Lung (tissue), 11 donors: ENCODE measurements at regions not wholly inside any gene's neighbourhood (a gene's known extent, or its start where the extent isn't known, plus 50 kb on each side); places are given as distances from the start of the nearest gene placed in this dataset.

Experiments used
- ATAC-seq: fragments of 200-7000 bp; cut with Tn5 transposase; one replicate; pipeline ENCODE4 v1.9.1; 2020; ENCODE audit warnings: moderate number of reproducible peaks; ENCODE audit not compliant: insufficient read depth, low FRiP score
- DNase-seq, 3 donors: peaks; one replicate each; pipeline ENCODE4 v3.0.0-alpha.2; 2013 to 2017
- H3K27ac ChIP-seq, 2 donors: one replicate each; pipeline ENCODE4 v1.5.1; 2013; ENCODE audit warnings: mild to moderate bottlenecking in 2 of 2, moderate library complexity in 2 of 2, control low read depth in 1 of 2, inconsistent platforms in 1 of 2, low read depth in 1 of 2, low read length in 1 of 2
- H3K27me3 ChIP-seq, 3 donors: one replicate each; pipeline ENCODE4 v1.5.1; 2013; ENCODE audit warnings: low read length in 2 of 3; ENCODE audit not compliant: control insufficient read depth in 3 of 3, insufficient read depth in 3 of 3
- H3K36me3 ChIP-seq, 4 donors: one replicate each; pipeline ENCODE4 v1.5.1; 2013; ENCODE audit warnings: low read length in 4 of 4, mild to moderate bottlenecking in 1 of 4, moderate library complexity in 1 of 4; ENCODE audit not compliant: control insufficient read depth in 4 of 4, insufficient read depth in 4 of 4
- H3K4me1 ChIP-seq, 5 donors: one replicate each; pipeline ENCODE4 v1.5.1; 2013; ENCODE audit warnings: low read length in 5 of 5, mild to moderate bottlenecking in 2 of 5, moderate library complexity in 1 of 5; ENCODE audit not compliant: control insufficient read depth in 5 of 5, insufficient read depth in 5 of 5
- H3K4me3 ChIP-seq: one replicate; pipeline ENCODE4 v1.5.1; 2013; ENCODE audit warnings: mild to moderate bottlenecking, control low read depth, moderate library complexity
- H3K9ac ChIP-seq, 2 donors: one replicate each; pipeline ENCODE4 v1.5.1; 2013; ENCODE audit warnings: low read length in 2 of 2, control low read depth in 1 of 2; ENCODE audit not compliant: insufficient read depth in 1 of 2
- H3K9me3 ChIP-seq, 4 donors: one replicate each; pipeline ENCODE4 v1.5.1; 2013; ENCODE audit warnings: low read length in 3 of 4, mild to moderate bottlenecking in 1 of 4, moderate library complexity in 1 of 4; ENCODE audit not compliant: control insufficient read depth in 4 of 4, insufficient read depth in 3 of 4
- WGBS, 2 donors: extraction: QIAGEN DNeasy Blood & Tissue Kit; methylation state at CpG; one replicate each; pipeline ENCODE4 v1.1.7; 2013; 5-methylcytosine and 5-hydroxymethylcytosine counted together
- TF ChIP-seq, protein P1 (sequence below): IDR thresholded peaks from 2 replicates; pipeline ENCODE4 v1.5.1; 2012; ENCODE audit warnings: mild to moderate bottlenecking; ENCODE audit errors: control extremely low read depth, extremely low read depth
- donor health status: control.
- donor health status: control.
- donor health status: Bipolar disorder and iron deficiency.
- donor health status: healthy.
- donor health status: DM: yes; HTN: yes; CAD: no.

DNA sequence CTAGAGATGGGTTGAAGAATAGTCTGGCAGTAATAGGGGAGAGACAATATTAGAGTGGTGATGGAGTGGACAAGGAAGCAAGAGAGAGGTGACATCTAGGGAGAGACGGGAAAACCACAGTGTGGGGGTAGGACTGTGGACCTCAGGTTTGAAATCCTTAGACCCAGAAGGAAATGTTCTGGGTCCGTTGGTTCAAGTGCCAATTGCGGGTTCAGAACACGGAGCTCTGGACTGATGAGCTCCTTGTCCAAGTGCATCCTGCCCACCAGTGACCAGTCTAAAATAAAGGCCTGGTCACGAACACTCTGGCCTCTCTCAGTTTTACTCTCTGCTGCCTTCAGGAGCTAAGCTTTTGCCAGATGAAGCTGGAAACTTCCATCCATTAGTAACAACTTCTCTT lies 174.0 kb downstream of the LINC00237 start:
- 90 to 96% methylated on average over 5 of the region's 5 CpGs for WGBS, 2 donors
- H3K36me3 ChIP-seq: no peaks in the 10 kb centered on the region
- H3K9me3 ChIP-seq: peaks cover 0 to 3% (median 0%) of the 10 kb centered on the region in 4 donors
- peaks cover 0 to 3% (median 0%) of the 10 kb centered on the region in 3 donors for H3K27me3 ChIP-seq
- DNase-seq (no peak), ATAC-seq (no peak)
- H3K4me3 ChIP-seq: no peak overlapping the region
- H3K27ac ChIP-seq: no peak overlapping the region
- TF ChIP-seq, protein P1, sequence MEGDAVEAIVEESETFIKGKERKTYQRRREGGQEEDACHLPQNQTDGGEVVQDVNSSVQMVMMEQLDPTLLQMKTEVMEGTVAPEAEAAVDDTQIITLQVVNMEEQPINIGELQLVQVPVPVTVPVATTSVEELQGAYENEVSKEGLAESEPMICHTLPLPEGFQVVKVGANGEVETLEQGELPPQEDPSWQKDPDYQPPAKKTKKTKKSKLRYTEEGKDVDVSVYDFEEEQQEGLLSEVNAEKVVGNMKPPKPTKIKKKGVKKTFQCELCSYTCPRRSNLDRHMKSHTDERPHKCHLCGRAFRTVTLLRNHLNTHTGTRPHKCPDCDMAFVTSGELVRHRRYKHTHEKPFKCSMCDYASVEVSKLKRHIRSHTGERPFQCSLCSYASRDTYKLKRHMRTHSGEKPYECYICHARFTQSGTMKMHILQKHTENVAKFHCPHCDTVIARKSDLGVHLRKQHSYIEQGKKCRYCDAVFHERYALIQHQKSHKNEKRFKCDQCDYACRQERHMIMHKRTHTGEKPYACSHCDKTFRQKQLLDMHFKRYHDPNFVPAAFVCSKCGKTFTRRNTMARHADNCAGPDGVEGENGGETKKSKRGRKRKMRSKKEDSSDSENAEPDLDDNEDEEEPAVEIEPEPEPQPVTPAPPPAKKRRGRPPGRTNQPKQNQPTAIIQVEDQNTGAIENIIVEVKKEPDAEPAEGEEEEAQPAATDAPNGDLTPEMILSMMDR: no peak
- no peaks in the 10 kb centered on the region for H3K4me1 ChIP-seq
- no peak overlapping the region for H3K9ac ChIP-seq

DNA sequence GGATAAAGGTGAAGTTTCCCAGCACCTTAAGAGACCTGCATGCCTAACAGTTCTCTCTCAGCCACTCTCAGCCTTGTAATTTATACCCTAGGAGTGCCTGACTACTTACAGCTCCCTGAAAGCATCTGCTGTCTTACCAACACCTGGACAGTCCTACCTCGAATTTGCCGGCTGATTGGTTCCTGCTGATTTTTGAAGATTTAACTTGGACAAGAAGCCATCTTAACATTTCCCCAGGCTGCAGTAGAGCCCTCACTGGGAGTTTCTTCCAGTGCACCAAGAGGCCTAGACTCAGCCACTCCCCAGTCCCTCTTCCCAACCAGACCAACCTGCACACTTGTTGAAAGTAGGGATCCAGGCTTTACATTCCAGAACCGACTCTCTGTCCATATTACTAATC lies 174.5 kb downstream of the LINC00237 start:
- Histone ChIP-seq H3K36me3 (no peaks in the 10 kb centered on the region), H3K9me3 (peaks cover 0 to 3% (median 0%) of the 10 kb centered on the region in 4 donors), H3K4me3 (no peak overlapping the region), H3K27me3 (peaks cover 0 to 3% (median 0%) of the 10 kb centered on the region in 3 donors), H3K9ac (no peak overlapping the region), H3K4me1 (no peaks in the 10 kb centered on the region), H3K27ac (no peak overlapping the region)
- no peak for DNase-seq
- no peak for ATAC-seq
- 77 to 90% methylated on average over 3 of the region's 3 CpGs for WGBS, 2 donors
- TF ChIP-seq, protein P1: no peak

DNA sequence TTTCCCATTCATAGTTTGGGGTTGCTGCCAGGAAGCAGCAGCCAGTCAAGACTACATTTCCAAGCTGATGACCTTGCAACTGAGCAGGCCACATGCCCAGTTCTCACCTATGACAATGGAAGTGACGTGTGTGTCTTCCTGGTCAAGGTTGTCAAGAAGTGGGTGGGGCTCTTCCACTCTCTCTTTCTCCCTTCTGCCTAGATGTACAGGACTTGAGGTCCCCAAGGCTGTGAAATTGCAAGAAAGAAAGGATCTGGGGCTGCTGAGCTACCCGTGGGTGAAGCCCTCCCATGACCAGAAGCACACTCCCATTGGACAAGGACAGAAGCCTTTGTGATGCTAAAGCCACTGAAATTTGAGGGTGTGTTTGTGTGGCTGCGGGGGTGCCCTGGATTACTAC lies 175.1 kb downstream of the LINC00237 start:
- ATAC-seq: no peak
- TF ChIP-seq, protein P1: no peak
- DNase-seq: no peak
- no peaks in the 10 kb centered on the region for H3K27me3 ChIP-seq
- H3K36me3 ChIP-seq: no peaks in the 10 kb centered on the region
- H3K4me1 ChIP-seq: no peaks in the 10 kb centered on the region
- no peak overlapping the region for H3K27ac ChIP-seq
- H3K9me3 ChIP-seq: peaks cover 0 to 3% (median 0%) of the 10 kb centered on the region in 4 donors
- no peak overlapping the region for H3K4me3 ChIP-seq
- 55 to 79% methylated on average over 3 of the region's 3 CpGs for WGBS, 2 donors
- no peak overlapping the region for H3K9ac ChIP-seq

DNA sequence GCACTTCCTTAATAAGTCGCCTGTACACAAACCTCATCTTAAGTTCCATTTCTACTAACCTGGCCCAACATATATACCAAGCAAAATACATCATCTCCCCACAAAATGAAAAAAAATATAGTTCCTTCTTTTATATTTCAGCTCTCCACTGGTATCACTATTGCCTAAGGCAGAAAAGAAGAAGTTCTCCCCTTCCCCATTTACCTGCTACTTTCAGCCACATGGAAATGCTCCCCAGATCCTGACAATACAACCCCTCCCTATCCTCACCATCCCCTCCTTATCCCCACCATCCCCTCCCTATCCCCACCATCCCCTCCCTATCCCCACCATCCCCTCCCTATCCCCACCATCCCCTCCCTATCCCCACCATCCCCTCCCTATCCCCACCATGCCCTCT lies 175.7 kb downstream of the LINC00237 start:
- DNase-seq: no peak
- TF ChIP-seq, protein P1: no peak
- Histone ChIP-seq H3K4me3 (no peak overlapping the region), H3K27ac (no peak overlapping the region), H3K27me3 (no peaks in the 10 kb centered on the region), H3K9me3 (peaks cover 0 to 3% (median 0%) of the 10 kb centered on the region in 4 donors), H3K36me3 (no peaks in the 10 kb centered on the region), H3K4me1 (no peaks in the 10 kb centered on the region), H3K9ac (no peak overlapping the region)
- no peak for ATAC-seq
- WGBS, 2 donors: 60 to 77% methylated on average over 1 of the region's 1 CpG
